GM12878 (cell line): ENCODE measurements at regions not wholly inside any gene's neighbourhood (a gene's known extent, or its start where the extent isn't known, plus 50 kb on each side); places are given as distances from the start of the nearest gene placed in this dataset.

Experiments
- ASH2L ChIP-seq: fragments of 300-600, 200-600 bp; sonication (generic); IDR thresholded peaks from 2 replicates; pipeline ENCODE4 v1.6.1; 2017; ENCODE audit warnings: low read depth, mild to moderate bottlenecking, borderline replicate concordance
- ATF3 ChIP-seq: IDR thresholded peaks from 2 replicates; pipeline ENCODE4 v1.6.1; 2011; ENCODE audit warnings: low read depth, mild to moderate bottlenecking, low read length, moderate library complexity, borderline replicate concordance; ENCODE audit errors: extremely low read depth
- CHD2 ChIP-seq: IDR thresholded peaks from 2 replicates; pipeline ENCODE4 v1.6.1; 2011; ENCODE audit warnings: low read depth, low read length, improper control_type of control experiment, borderline replicate concordance
- CREB1 ChIP-seq: IDR thresholded peaks from 2 replicates; pipeline ENCODE4 v1.6.1; 2012; ENCODE audit warnings: low read depth, mild to moderate bottlenecking, inconsistent platforms
- DPF2 ChIP-seq: fragments of 450-650 bp; IDR thresholded peaks from 2 replicates; pipeline ENCODE4 v1.6.1; 2017; ENCODE audit warnings: mild to moderate bottlenecking
- EP300 ChIP-seq, 2 experiments: fragments of 150-350 bp in 1 of 2; IDR thresholded peaks; 2 replicates each; pipeline ENCODE4 v1.6.1; 2011 to 2012; ENCODE audit warnings: low read depth in 2 of 2, low read length in 2 of 2, borderline replicate concordance in 1 of 2, improper control_type of control experiment in 1 of 2, inconsistent platforms in 1 of 2; ENCODE audit not compliant: control insufficient read depth in 1 of 2
- IRF3 ChIP-seq: fragments of 450-650 bp; IDR thresholded peaks from 2 replicates; pipeline ENCODE4 v1.6.1; 2014; ENCODE audit warnings: mild to moderate bottlenecking
- KAT2A ChIP-seq: conservative IDR thresholded peaks from 2 replicates; pipeline ENCODE4 v1.6.1; 2011; ENCODE audit warnings: low read depth, low read length; ENCODE audit not compliant: control insufficient read depth
- MAX ChIP-seq: IDR thresholded peaks from 2 replicates; pipeline ENCODE4 v1.6.1; 2012; ENCODE audit warnings: low read depth, low read length, improper control_type of control experiment
- NBN ChIP-seq: fragments of 450-650 bp; IDR thresholded peaks from 2 replicates; pipeline ENCODE4 v1.6.1; 2016
- NFXL1 ChIP-seq: fragments of 450-650 bp; IDR thresholded peaks from 2 replicates; pipeline ENCODE4 v1.6.1; 2017; ENCODE audit warnings: antibody characterized with exemption, mild to moderate bottlenecking, borderline replicate concordance
- POU2F2 ChIP-seq: IDR thresholded peaks from 3 replicates; pipeline ENCODE4 v1.6.1; 2011; ENCODE audit warnings: low read depth, mild to moderate bottlenecking, low read length, borderline replicate concordance
- RAD51 ChIP-seq: fragments of 450-650 bp; IDR thresholded peaks from 2 replicates; pipeline ENCODE4 v1.6.1; 2016; ENCODE audit warnings: moderate library complexity, mild to moderate bottlenecking, inconsistent platforms
- RCOR1 ChIP-seq: conservative IDR thresholded peaks from 2 replicates; pipeline ENCODE4 v1.6.1; 2012; ENCODE audit warnings: low read depth, low read length, improper control_type of control experiment
- RFX5 ChIP-seq: IDR thresholded peaks from 2 replicates; pipeline ENCODE4 v1.6.1; 2011; ENCODE audit warnings: low read depth, low read length, improper control_type of control experiment
- RUNX3 ChIP-seq: IDR thresholded peaks from 2 replicates; pipeline ENCODE4 v1.6.1; 2012; ENCODE audit warnings: low read length, inconsistent platforms
- SMARCA5 ChIP-seq: fragments of 450-650 bp; IDR thresholded peaks from 2 replicates; pipeline ENCODE4 v1.6.1; 2017; ENCODE audit warnings: mild to moderate bottlenecking
- SREBF1 ChIP-seq: IDR thresholded peaks from 2 replicates; pipeline ENCODE4 v1.6.1; 2012; ENCODE audit warnings: mild to moderate bottlenecking, low read length
- SRF ChIP-seq, 2 experiments: IDR thresholded peaks; 2 replicates each; pipeline ENCODE4 v1.6.1; 2011; ENCODE audit warnings: low read depth in 2 of 2, low read length in 2 of 2, mild to moderate bottlenecking in 1 of 2, moderate library complexity in 1 of 2
- TCF7 ChIP-seq: IDR thresholded peaks from 2 replicates; pipeline ENCODE4 v1.6.1; 2014; ENCODE audit warnings: antibody characterized with exemption, borderline replicate concordance
- ZBED1 ChIP-seq: IDR thresholded peaks from 2 replicates; pipeline ENCODE4 v1.6.1; 2016; ENCODE audit warnings: borderline replicate concordance
- ZBTB33 ChIP-seq: fragments of 450-650 bp; IDR thresholded peaks from 2 replicates; pipeline ENCODE4 v1.6.1; 2017; ENCODE audit warnings: mild to moderate bottlenecking
- ZNF24 ChIP-seq: fragments of 450-650 bp; IDR thresholded peaks from 2 replicates; pipeline ENCODE4 v1.6.1; 2017; ENCODE audit warnings: antibody characterized with exemption, mild to moderate bottlenecking
- ZNF622 ChIP-seq: fragments of 450-650 bp; IDR thresholded peaks from 2 replicates; pipeline ENCODE4 v1.6.1; 2017; ENCODE audit warnings: mild to moderate bottlenecking, inconsistent platforms
- ZZZ3 ChIP-seq: IDR thresholded peaks from 2 replicates; pipeline ENCODE4 v1.6.1; 2011; ENCODE audit warnings: low read depth; ENCODE audit not compliant: control insufficient read depth, insufficient read length
- TF ChIP-seq, protein P1 (sequence below): fragments of 450-650 bp; IDR thresholded peaks from 2 replicates; pipeline ENCODE4 v1.6.1; 2016; ENCODE audit warnings: mild to moderate bottlenecking, moderate library complexity, borderline replicate concordance

DNA sequence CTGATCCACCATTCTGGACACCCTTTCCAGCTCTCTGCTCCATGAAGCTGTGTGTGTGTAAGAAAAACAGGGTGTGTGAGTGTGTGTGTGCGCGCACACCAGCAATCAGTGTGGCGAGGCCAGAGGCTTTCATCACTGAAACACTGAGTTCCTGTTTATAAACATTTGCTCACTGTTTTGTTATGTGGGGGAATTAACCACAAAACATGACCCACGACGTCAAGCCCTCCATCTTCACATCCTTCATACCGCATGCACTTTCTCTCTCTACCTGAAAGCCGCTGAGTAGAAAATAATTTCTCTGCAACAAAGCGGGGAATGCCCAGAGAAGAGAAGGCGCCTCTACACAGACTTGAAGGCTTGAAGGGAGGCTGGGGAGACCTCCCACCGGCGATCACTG, 148.9 kb upstream of the IRF2BP2 start (continued):
- TF ChIP-seq CHD2 = no peak
- TF ChIP-seq SRF (IDR thresholded peaks at IDR 0.05; ENCODE audit: low read depth in 2 of 2, low read length in 2 of 2) = no peak
- no peak for TF ChIP-seq ASH2L
- no peak for TF ChIP-seq ZZZ3
- no peak for TF ChIP-seq ZNF24
- TF ChIP-seq POU2F2 = no peak
- TF ChIP-seq SMARCA5 = no peak
- TF ChIP-seq MAX = no peak
- TF ChIP-seq NFXL1 = no peak
- no peak for TF ChIP-seq RCOR1
- peak; percentile 96 for TF ChIP-seq RUNX3
- TF ChIP-seq RAD51 = no peak
- TF ChIP-seq, protein P1, sequence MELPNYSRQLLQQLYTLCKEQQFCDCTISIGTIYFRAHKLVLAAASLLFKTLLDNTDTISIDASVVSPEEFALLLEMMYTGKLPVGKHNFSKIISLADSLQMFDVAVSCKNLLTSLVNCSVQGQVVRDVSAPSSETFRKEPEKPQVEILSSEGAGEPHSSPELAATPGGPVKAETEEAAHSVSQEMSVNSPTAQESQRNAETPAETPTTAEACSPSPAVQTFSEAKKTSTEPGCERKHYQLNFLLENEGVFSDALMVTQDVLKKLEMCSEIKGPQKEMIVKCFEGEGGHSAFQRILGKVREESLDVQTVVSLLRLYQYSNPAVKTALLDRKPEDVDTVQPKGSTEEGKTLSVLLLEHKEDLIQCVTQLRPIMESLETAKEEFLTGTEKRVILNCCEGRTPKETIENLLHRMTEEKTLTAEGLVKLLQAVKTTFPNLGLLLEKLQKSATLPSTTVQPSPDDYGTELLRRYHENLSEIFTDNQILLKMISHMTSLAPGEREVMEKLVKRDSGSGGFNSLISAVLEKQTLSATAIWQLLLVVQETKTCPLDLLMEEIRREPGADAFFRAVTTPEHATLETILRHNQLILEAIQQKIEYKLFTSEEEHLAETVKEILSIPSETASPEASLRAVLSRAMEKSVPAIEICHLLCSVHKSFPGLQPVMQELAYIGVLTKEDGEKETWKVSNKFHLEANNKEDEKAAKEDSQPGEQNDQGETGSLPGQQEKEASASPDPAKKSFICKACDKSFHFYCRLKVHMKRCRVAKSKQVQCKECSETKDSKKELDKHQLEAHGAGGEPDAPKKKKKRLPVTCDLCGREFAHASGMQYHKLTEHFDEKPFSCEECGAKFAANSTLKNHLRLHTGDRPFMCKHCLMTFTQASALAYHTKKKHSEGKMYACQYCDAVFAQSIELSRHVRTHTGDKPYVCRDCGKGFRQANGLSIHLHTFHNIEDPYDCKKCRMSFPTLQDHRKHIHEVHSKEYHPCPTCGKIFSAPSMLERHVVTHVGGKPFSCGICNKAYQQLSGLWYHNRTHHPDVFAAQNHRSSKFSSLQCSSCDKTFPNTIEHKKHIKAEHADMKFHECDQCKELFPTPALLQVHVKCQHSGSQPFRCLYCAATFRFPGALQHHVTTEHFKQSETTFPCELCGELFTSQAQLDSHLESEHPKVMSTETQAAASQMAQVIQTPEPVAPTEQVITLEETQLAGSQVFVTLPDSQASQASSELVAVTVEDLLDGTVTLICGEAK = no peak
- TF ChIP-seq ATF3 = no peak
- TF ChIP-seq EP300 (IDR thresholded peaks at IDR 0.05; ENCODE audit: borderline replicate concordance in 1 of 2, control insufficient read depth in 1 of 2, low read depth in 2 of 2, low read length in 2 of 2) = 0 out of 4 replicates have a peak, but pooled peaks of 1 of the 2 experiments have one; percentile 13
- no peak for TF ChIP-seq IRF3
- TF ChIP-seq DPF2 = no peak
- TF ChIP-seq SREBF1 = no peak
- no peak for TF ChIP-seq ZBED1
- TF ChIP-seq NBN = no peak
- peak; percentile 81; the same call in 1 of the 2 replicates for TF ChIP-seq ZBTB33
- no peak for TF ChIP-seq TCF7
- TF ChIP-seq ZNF622 = no peak
- TF ChIP-seq CREB1 = peak; percentile 81
- no peak for TF ChIP-seq RFX5
- TF ChIP-seq KAT2A = no peak
